ENCODE measurements at regions not wholly inside any gene's neighbourhood (a gene's known extent, or its start where the extent isn't known, plus 50 kb on each side); places are given as distances from the start of the nearest gene placed in this dataset.

DNA sequence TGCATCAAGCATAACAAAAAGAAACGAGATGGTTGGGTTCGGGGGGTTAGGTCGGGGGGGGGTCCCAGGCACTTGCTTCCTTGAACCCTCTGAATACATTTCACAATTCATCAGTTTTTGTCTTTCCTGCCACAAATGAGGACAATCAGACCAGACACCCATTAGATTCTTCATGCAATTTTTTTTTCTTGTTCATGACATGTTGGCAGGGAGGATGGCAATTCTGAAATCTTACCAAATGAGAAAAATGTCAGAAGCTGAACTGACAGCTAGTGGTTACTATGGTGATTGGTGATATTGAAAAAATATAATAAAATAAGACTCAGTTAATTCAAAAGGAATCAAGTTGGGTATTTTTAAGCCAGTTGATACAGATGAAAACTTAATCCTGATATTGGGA, 419.5 kb upstream of the PSMD7 start:
- no peak for TF ChIP-seq CTCF (IDR thresholded peaks at IDR 0.05; ENCODE audit: poor library complexity)
- no peak for TF ChIP-seq EZH2 (IDR thresholded peaks at IDR 0.05; ENCODE audit: borderline replicate concordance)
- TF ChIP-seq EZH2phosphoT487 (IDR thresholded peaks at IDR 0.05; ENCODE audit: low read depth, severe bottlenecking, unreplicated experiment) = no peak
